ENCODE measurements at regions not wholly inside any gene's neighbourhood (a gene's known extent, or its start where the extent isn't known, plus 50 kb on each side); places are given as distances from the start of the nearest gene placed in this dataset.
A peak's percentile ranks its signal among the peaks of the same experiment; 100 is the strongest.

DNA sequence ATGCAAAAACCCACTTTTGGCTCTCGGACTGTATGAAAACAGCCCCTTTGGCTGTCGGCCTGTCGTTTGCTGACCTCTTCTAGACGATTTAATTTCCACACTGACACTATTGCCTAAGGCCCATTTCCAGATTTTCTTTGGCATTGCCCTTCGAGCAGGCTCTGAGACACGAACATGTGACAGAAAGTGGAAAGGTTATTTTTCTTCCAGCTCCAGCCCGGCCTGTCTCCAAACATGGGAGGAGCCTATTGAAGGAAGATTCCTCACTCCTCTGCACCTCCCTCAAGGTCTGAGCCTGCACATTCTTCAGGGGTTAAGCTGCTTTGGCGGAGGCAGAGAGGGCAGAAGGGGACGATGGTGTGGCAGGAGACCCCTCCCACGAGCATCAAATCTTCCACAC, 85.9 kb upstream of the FOXF1 start:
- Histone ChIP-seq H3K9me3 (no peaks in the 10 kb centered on the region), H3K27me3 (no peaks in the 10 kb centered on the region), H3K36me3 (no peaks in the 10 kb centered on the region), H3K27ac (no peak overlapping the region), H3K4me3 (no peak overlapping the region), H3K4me1 (no peaks in the 10 kb centered on the region)
- TF ChIP-seq, protein P1, sequence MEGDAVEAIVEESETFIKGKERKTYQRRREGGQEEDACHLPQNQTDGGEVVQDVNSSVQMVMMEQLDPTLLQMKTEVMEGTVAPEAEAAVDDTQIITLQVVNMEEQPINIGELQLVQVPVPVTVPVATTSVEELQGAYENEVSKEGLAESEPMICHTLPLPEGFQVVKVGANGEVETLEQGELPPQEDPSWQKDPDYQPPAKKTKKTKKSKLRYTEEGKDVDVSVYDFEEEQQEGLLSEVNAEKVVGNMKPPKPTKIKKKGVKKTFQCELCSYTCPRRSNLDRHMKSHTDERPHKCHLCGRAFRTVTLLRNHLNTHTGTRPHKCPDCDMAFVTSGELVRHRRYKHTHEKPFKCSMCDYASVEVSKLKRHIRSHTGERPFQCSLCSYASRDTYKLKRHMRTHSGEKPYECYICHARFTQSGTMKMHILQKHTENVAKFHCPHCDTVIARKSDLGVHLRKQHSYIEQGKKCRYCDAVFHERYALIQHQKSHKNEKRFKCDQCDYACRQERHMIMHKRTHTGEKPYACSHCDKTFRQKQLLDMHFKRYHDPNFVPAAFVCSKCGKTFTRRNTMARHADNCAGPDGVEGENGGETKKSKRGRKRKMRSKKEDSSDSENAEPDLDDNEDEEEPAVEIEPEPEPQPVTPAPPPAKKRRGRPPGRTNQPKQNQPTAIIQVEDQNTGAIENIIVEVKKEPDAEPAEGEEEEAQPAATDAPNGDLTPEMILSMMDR (IDR thresholded peaks at IDR 0.05): no peak
- intact Hi-C loops (cut with DNase I): no loop called here
- DNase-seq: no peak
- ATAC-seq: no peak
- FAIRE-seq: no peak
- WGBS, 2 donors: 39% methylated on average over 10 of the region's 10 CpGs

DNA sequence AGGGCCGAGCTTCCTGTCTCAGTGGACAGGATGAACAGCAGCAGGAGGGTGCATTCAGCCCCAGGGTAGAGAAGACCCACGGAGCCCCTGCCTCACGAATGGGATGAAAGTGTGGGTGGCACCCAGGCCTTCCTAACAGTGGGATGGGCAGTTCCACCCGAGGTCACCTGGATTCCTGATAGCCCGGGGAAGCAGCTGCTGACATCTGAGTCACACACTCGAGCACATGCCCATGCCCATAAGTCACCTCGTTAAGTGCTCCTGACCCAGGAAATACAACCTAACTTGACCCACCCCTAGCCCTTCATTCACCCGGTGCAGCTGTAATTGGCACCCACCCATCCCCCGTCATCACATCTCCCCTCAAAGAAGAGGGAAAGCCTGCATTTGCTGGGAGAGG, 85.3 kb upstream of the FOXF1 start:
- ATAC-seq (no peak), FAIRE-seq (no peak), DNase-seq (no peak)
- no peaks in the 10 kb centered on the region for H3K27me3 ChIP-seq
- no peak overlapping the region for H3K27ac ChIP-seq
- no peaks in the 10 kb centered on the region for H3K9me3 ChIP-seq
- intact Hi-C loops (cut with DNase I): no loop called here
- 56 to 72% methylated on average over 9 of the region's 9 CpGs for WGBS, 2 donors
- H3K4me3 ChIP-seq: no peak overlapping the region
- TF ChIP-seq, protein P1 (IDR thresholded peaks at IDR 0.05): no peak
- H3K4me1 ChIP-seq: no peaks in the 10 kb centered on the region
- no peaks in the 10 kb centered on the region for H3K36me3 ChIP-seq

DNA sequence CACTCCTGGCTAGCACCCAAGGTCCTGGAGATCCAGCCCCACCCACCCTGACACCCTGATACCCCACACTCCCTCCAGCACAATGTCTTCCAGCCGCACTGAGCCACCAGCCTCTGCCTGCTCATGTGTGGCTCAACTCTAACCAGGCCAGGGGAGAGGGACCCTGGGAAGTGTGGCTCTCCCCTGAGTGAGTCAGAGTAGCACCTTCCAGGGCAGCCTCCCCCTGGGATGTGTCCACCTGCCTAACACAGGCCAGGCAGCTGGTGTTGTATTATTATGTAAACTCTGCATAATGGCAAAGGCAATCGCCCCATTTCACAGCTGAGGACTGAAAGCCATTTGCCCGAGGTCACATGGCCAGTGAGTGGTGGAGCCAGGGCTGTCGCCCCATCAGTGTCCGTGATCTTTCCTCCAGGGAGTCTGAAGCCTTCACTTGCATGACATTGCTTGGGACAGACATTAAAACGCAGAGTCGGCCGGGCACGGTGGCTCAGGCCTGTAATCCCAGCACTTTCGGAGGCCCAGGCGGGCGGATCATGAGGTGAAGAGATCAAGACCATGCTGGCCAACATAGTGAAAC, 84.2 kb upstream of the FOXF1 start:
- Histone ChIP-seq H3K36me3 (no peaks in the 10 kb centered on the region), H3K27ac (no peak overlapping the region), H3K9me3 (no peaks in the 10 kb centered on the region), H3K27me3 (no peaks in the 10 kb centered on the region), H3K4me1 (no peaks in the 10 kb centered on the region), H3K4me3 (no peak overlapping the region)
- FAIRE-seq (no peak), DNase-seq (no peak), ATAC-seq (no peak)
- 80 to 89% methylated on average over 12 of the region's 12 CpGs for WGBS, 2 donors
- intact Hi-C loops (cut with DNase I): no loop called here
- TF ChIP-seq, protein P1 (IDR thresholded peaks at IDR 0.05): no peak

DNA sequence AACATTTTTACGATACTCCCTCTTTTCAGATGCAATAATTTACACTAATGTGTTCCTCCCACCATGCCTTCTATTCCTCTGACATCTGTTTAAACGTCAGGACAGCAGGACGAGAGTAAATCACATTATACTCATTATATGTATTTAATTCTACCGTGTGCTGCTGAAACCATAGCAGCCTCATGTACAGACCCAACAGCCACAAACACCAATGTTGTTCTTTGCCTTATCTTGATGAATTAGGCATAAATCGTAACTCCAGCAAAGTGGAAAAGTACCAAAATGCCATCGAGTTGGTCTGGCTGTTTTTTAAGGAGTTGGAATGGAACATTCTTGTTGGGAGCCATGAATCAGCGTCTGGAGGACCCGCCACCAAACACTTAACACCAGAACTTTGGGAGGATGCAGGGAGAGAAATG, 82.9 kb upstream of the FOXF1 start:
- H3K9me3 ChIP-seq: no peaks in the 10 kb centered on the region
- H3K4me1 ChIP-seq: no peaks in the 10 kb centered on the region
- TF ChIP-seq, protein P1 (IDR thresholded peaks at IDR 0.05): no peak
- H3K27me3 ChIP-seq: no peaks in the 10 kb centered on the region
- ATAC-seq: no peak
- intact Hi-C loops (cut with DNase I): no loop called here
- FAIRE-seq: no peak
- no peak overlapping the region for H3K27ac ChIP-seq
- no peak overlapping the region for H3K4me3 ChIP-seq
- H3K36me3 ChIP-seq: no peaks in the 10 kb centered on the region
- WGBS, 2 donors: 73 to 84% methylated on average over 8 of the region's 8 CpGs
- no peak for DNase-seq

DNA sequence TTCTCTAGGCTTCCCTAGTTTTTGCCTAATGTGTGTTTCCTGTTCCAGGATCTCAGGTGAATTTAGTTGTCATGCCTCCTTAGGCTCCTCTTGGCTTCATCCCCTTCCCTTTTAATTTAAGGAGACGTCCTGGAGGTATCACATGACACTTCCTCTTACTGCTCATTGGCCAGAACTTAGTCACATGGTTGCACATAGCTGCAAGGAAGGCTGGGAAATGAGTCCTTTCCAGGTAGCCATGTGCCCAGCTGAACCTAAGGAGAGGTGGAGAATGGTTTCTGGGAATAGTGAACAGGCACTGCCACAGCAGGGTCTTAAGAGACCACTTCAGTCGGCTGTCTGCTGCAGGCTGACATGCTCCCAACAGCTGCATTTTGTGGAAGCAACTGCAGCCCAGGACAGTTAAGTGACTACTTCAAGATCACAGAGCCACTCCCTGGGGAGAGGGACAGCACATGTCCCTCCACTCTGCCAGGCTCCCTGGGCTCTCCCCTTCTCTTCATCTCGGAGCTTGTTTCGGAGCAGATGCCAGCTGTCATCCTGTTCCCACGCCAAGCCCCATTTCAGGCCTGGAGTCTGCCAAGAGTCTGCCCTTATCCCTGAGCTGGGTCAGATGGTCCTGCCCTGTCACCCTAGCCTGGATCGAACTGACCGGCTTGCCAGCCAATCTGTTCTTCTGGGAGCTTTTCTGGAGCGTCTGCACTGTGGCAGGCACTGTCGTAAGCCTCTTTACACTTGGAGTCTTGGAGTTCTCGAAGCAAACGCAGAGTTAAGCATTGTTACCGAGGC, 81.4 kb upstream of the FOXF1 start:
- H3K27me3 ChIP-seq: no peaks in the 10 kb centered on the region
- no peak overlapping the region for H3K27ac ChIP-seq
- 35 to 39% methylated on average over 12 of the region's 12 CpGs for WGBS, 2 donors
- no peak for FAIRE-seq
- no peaks in the 10 kb centered on the region for H3K36me3 ChIP-seq
- no peaks in the 10 kb centered on the region for H3K9me3 ChIP-seq
- H3K4me1 ChIP-seq: no peaks in the 10 kb centered on the region
- H3K4me3 ChIP-seq: no peak overlapping the region
- intact Hi-C loops (cut with DNase I): no loop called here
- ATAC-seq: peak in 1 of 4 donors; percentile 49
- TF ChIP-seq, protein P1 (IDR thresholded peaks at IDR 0.05): no peak
- DNase-seq: peak in 1 of 6 donors; percentile 4

Measured in pancreas (tissue), 10 donors.